Breast epithelium (tissue), 3 donors: ENCODE measurements at regions not wholly inside any gene's neighbourhood (a gene's known extent, or its start where the extent isn't known, plus 50 kb on each side); places are given as distances from the start of the nearest gene placed in this dataset.

ENCODE experiments used
- CTCF ChIP-seq, 3 donors: fragments of 450-650 bp; IDR thresholded peaks; one replicate each; pipeline ENCODE4 v1.5.1; 2016 to 2017; ENCODE audit warnings: antibody characterized with exemption in 3 of 3, mild to moderate bottlenecking in 3 of 3, moderate library complexity in 3 of 3
- POLR2A ChIP-seq: fragments of 450-650 bp; IDR thresholded peaks from one replicate; pipeline ENCODE4 v1.6.1; 2016; ENCODE audit warnings: antibody characterized with exemption, mild to moderate bottlenecking, moderate library complexity
- POLR2AphosphoS5 ChIP-seq, 3 donors: sonication (generic); formaldehyde crosslinking; IDR thresholded peaks; one replicate each; pipeline ENCODE4 v1.6.1; 2017; ENCODE audit warnings: antibody characterized with exemption in 3 of 3

DNA sequence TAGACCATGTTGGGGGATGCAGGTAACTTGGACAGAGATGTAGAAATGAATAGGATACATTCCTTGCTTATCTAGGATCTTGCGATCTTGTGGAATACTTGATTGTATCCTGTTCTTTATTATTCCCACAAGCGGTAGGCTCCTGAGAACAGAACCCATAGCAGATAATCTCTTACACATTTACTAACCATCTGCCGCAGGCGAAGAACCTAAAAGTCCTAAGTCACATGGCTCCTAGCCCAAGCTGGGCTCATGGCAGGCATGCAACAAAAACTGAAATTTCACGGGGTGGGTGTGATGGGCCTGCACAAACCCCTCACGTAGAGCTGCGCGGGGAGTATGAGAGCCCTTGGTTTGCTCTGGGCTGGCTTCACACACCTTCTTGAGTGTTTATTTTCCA, 177.4 kb upstream of the NECTIN1 start:
- TF ChIP-seq CTCF (IDR thresholded peaks at IDR 0.05) (no peak), POLR2A (no peak), POLR2AphosphoS5 (IDR thresholded peaks at IDR 0.05) (no peak)
